HG02981 (cell line): ENCODE measurements at regions not wholly inside any gene's neighbourhood (a gene's known extent, or its start where the extent isn't known, plus 50 kb on each side); places are given as distances from the start of the nearest gene placed in this dataset.
"Not testable (repeated sequence)": the region's sequence is repeated elsewhere in the genome, so short reads cannot be mapped to it uniquely, and the experiment has no call there.

ENCODE experiments used
- ATAC-seq: cut with Tn5 transposase; IDR thresholded peaks from one replicate; pipeline ENCODE4 v1.9.1; 2021; ENCODE audit warnings: mild to moderate bottlenecking, moderate library complexity; ENCODE audit not compliant: unreplicated experiment

DNA sequence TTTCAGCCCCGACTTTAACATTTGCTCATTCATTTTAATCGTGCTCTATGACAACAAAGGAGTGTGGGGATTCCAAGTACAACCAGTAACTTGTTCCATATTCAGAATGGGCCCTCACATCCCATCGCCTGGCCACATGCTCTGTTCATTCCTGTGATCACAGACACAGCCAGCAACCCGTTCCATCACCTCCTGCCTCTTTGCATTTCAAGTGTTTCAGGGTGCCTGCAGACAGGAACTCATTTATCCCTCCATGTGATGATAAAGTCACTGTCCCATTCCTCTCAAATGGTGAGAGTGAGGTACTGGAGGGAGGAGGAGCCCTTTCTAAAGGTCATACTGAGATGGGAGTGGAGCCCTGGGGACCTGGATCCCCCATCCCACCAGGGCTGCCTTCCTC is 571.1 kb downstream of the MAT2B start:
- ATAC-seq = no peak

DNA sequence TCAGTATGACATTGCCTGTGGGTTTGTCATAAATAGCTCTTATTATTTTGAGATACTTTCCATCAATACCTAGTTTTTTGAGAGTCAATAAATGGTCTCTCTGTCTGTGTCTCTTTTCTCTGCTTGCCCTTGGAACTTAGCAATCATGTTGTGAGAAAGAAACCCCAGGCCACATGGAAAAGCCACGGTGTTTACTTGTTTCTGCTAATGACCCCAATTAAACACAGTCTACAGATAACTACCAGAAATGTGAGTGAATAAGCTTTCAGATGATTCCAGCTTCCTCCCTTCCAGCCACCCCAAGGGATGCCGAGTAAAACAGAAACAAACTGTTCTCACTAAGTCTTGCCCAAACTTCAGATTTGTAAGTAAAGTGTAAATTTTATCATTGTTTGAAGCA is 584.9 kb downstream of the MAT2B start:
- ATAC-seq = no peak

DNA sequence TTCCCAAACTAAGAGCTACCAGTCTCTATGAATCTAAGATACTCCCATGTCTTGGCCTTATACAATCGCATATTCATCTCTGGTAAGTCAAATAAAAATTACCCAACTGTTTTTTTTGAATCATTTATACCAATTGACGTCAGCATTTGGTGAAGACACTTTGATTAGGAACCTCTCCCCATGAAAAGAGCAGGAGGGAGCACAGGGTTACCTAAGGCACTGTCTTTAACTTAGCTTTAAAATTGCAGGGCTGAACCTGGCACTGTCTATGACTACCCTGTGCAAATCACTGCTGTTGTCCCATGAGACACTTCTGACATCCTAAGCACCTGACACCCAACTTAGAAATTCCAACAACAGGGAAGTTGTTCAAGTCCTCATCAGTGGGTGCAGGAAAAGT is 586.4 kb downstream of the MAT2B start:
- no peak for ATAC-seq

DNA sequence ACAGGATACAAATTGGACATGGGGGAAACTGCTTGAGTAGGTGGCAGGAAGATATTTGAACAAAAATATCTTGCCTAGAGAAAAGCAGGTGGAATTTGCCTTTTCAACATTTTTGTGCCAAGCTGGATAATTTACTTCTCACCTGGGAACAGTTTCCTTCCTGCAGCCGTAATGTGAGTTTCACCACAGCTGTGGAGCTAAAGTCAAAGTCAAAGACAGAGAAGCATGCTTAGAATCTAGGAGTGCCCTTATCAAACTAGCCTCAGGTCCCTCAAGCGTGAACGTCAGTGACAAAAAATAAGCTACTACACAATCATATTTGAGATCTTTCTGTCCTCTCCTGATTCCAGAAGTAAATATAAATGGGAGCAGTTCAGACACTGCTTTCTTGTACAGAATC is 588.9 kb downstream of the MAT2B start:
- ATAC-seq = no peak

DNA sequence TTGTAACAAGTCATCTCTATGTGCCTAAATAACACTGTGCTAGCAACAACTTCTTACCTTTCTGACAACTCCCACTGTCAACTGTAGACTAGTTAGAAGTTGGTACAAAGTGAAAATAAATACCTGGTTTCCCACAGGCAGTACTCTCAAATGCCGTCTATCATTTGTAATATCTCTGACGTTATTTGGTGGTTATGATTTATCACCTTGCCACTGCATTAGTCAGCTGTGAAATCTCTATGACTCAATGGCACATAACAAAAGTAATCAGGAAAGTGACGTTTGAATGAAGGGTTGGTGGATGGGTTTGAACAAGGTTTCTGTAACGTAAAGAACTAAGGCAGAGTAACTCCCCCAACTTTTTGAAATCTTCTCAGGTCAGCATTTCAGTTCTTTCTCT is 592.3 kb downstream of the MAT2B start:
- no peak for ATAC-seq

DNA sequence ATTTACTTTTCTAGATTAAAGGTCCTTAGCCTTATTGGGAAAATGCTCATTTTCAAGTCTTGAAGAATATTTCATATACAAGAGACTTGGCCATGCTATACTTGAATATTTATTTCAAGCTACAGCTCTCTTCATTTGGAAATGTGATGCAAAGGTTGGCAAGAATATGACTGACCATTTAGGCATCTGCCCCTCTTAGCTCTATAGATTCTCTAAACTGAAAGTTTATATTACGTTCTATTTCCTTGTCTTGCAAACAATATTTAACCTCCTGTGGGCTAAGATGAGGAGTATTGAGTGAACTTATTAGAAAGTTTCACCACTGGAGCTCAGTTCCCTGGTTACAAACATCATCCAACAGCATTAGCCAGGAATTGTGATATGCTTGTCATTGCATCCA is 593.1 kb downstream of the MAT2B start:
- no peak for ATAC-seq

DNA sequence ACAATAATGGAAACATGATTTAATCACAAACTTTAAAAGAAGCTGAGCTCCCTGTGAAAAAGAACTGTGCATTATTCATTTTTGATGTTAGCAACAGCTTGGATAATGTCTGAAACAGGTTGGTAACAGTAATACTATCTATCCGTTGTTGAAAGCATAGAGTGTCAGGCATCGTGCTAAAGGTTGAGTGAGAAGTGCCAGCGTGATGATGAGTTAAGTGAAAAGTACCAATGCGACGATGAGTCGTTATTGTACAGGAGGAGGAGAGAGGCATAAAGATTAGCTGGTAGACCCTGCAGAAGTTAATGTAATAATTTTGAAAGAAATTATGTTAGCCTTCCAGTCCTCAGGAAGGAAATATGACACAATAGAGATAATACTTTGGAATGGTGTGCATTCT is 593.6 kb downstream of the MAT2B start:
- ATAC-seq = no peak

DNA sequence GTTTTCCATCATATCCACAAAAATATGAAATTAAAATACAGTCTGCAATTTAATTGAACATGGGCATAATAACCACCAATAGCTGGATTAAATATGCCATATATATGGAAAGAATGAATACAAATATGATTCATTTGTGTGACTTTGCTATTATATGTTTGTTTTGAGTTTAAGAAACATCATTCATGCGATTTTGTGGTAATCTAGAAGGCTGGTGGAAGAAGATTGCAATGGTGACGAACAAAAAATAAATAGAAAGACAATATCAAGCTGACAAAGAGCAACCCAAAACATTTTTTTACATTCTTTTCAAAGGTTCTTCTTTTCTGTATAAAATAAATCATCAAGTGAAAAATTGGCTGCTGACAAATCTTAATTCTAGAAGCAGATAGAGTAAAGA is 610.0 kb downstream of the MAT2B start:
- ATAC-seq = no peak

DNA sequence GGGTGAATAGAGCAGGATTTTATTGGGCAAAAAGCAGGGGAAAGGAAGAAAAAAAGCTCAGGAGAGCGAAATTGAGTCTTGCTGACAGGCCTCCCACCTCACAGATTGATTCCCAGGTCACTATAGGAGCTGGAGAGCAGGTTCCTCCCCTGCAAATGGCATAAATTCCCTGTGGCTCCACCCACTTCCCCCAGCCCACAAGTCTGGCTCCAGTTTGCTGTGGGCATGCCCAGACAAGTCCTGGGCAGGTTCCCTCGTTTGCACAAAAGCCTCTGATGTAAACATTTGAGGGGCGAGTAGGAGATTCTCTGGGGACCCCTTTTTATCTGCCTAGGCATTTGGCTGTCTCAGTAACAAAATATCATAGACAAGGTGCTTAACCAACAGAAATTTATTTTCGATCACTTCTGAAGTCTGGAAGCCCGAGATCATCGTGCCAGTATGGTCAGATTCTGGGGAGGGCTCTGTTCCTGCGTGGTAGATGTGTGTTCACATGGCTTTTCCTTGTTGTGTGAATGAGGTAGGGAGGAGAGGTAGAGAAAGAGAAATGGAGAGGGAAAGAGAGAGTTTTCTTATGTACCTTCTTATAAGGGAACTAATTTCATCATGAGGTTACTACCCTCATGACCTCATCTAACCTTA is 614.5 kb downstream of the MAT2B start:
- ATAC-seq = peak; percentile 65

DNA sequence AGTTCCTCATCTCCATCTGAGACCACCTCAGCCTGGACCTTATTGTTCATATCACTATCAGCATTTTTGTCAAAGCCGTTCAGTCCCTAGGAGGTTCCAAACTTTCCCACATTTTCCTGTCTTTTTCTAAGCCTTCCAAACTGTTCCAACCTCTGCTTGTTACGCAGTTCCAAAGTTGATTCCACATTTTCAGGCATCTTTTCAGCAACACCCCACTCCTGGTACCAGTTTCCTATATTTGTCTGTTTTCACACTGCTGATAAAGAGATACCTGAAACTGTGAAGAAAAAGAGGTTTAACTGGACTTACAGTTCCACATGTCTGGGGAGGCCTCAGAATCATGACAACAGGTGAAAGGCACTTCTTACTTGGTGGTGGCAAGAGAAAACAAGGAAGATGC is 622.1 kb downstream of the MAT2B start:
- ATAC-seq = no peak

DNA sequence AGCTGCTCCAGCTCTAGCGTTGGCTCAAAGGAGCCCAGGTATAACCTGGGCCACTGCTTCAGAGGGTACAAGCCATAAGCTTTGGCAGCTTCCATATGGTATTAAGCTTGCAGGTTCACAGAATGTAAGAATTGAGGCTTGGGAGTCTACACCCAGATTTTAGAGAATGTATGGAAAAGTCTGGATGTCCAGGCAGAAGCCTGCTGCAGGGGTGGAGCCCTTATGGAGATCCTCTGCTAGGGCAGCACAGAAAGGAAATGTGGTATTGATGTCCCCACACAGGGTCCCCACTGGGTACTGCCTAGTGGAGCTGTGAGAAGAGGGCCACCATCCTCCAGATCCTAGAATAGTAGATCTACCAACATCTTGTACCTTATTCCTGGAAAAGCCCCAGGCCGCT is 626.9 kb downstream of the MAT2B start:
- ATAC-seq = no peak

DNA sequence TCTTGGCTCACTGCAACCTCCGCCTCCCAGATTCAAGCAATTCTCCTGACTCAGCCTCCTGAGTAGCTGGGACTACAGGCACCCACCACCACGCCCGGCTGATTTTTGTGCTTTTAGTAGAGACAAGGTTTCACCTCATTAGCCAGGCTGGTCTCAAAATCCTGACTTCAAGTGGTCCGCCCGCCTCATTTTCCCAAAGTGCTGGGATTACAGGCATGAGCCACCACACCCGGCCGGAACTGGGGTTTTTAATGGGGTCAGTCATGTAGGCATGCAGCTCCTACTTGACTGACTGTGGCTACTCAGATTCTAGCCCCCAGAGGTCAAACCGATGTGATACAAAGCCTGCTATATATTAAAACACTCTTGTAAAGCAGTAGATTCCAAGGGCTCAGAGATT is 631.7 kb downstream of the MAT2B start:
- no peak for ATAC-seq

DNA sequence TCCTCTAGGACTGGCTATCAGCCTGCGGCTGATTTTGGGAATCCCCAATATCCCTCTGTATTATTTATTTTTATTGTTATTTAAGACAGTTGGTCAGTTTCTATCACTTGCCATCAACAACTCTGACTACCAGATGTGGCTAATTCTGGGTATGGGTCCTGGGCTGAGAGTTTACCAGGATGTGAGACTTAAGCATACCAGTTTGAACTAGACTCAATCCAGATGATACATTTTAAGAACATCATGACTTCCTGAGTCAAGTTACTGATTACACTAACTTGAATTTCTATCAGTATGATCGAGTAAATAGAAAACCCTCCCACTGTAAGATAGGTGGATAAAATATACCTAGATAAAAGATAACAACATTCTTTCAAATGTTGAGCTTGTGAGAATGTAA is 634.0 kb downstream of the MAT2B start:
- peak; percentile 67 for ATAC-seq

DNA sequence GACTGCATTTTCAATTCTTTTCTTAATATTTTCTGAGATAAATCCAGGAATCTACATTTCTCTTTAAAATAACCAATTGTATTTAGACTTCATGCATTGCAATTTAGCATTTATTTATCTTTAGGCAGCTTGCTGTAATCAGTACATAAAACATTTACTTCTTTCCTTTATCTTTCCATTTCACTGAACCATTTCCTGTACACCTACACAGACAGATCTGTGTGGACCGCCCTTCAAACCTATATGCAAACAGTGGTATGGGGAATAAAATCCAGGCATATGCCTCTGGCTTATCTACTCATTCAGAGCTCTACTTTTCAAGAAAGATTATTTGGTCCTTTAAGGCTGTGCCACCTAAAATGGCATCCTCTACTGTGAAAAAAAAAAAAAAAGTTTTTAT is 640.0 kb downstream of the MAT2B start:
- ATAC-seq = no peak

DNA sequence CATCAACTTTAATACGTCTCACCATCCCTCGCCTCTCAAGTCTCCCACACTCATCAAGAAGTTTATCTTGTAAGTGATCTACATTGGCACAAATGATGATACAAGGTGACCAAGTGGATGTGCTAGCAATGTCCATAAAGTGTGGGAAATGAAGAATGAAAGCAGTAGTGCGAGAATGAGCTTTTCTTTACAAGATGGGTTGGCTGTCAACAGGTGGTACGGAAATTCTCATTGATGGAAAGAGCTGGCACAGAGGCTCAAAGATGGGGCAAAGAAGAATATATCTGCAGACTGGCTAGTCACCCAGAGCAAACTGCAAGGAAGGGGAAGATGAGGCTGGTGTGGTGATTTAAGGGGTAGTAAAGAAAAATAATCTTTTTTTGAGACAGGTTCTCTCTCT is 640.8 kb downstream of the MAT2B start:
- no peak for ATAC-seq

DNA sequence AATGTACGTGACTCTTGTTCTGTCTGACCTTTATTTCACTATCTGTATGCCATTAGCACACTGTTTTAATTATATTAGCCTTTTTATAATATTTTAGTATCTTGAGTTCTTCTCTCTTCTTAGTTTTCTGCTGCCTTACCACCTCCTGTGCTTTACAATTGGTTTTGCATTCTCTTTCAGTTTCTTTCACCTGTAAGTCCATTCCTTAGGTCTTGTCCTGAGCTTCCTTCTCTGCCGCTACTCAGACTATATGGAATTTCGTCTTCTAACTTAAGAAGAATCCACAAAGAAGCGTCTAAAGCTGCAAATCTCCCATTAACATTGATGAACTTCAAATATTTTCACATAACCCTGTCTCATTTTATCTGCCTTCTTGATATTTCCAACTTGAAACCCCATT is 642.9 kb downstream of the MAT2B start:
- no peak for ATAC-seq

DNA sequence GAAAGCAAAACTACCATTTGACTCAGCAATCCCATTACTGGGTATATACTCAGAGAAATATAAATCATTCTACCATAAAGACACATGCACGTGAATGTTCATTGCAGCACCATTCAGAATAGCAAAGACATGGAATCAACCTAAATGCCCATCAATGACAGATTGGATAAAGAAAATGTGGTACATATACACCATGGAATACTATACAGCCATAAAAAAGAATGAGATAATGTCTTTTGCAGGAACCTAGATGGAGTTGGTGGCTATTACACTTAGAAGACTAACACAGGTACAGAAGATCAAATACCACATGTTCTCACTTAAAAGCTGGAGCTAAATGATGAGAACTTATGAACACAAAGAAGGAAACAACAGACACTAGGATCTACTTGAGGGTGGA is 647.1 kb downstream of the MAT2B start:
- ATAC-seq = not testable (repeated sequence)

DNA sequence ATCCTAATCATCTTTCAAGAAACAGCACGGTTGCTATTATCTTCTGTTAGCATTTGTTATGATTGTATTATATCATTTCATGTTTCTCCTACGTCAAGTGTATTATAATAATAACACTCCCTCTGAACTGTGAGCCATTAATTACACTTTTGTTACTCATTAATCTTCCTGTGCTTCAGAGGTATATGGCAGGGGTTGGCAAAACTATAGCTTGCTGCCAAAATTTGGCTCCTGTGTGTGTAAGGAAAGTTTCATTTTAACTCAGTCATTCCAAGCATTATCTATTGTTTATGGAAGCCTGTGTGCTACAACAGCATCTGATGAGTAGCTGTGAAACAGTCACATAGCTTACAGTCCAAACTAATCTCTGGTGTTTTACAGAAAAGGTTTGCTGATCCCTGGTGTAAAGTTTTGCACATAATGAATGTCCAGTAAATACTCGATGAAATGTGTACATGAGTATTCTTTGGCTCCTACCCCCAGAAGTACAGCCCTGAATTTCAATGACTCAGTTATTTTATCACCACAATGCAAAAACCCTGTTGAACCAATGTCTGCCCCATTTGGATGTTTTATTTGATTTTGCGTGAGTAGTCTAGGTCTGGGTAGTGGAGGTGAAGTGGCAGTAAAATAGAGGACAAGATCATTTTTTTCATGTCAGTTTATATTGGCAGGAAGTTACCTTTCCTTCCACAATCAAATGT is 648.2 kb downstream of the MAT2B start:
- ATAC-seq = no peak

DNA sequence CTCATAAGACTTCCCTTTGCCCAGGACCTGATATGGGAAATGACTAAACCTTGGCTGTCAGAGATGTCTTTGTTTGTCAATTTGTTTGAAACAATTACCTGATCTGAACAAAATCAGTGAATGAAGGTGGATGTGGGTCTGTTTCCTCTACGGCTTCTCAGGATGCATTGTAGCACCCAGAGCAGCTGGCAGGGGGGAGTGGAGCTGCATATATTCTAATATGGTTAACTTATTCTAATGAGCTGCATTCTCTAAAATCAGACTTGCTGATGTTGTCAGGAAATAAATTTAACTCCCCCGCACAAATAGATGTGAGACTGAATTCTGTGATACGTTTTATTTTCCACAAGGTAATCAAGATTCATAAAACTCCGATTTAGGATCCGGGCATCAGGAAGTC is 665.4 kb downstream of the MAT2B start:
- no peak for ATAC-seq

DNA sequence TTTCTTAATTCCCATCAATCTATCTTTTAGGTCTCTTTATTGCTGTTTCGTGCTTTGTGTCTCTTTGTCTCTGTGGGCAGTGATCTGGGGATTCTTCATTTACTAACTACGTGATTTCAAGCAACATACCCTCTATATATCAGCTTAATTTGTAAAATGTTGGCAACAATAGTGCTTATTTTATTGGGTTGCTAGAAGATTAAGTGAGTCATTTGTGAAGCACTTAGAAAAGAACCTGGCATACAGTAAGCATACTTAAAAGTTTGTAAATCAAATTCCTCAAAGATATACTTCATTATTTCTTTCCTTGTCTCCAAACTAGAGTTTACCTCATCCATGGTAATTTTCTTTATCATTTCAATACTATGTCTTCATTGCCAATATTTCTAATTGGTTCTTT is 669.7 kb downstream of the MAT2B start:
- ATAC-seq = no peak

DNA sequence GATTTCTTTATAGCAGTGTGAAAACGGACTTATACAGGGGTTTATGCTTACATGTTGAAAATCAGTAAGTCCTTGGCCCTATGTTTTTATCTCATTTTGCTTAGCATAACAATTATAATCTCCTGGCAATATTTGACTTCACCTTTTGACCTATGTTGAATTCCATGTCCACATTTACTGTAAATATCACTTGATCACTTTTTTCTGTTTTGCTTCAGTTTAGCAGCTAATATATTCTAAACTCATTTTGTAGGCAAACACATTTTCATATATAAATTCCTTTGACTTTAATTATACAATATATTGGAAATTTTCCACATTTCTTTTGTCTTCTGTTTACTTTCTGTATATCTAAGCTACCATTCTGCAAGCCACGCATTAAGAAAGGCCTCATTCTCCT is 674.0 kb downstream of the MAT2B start:
- no peak for ATAC-seq

DNA sequence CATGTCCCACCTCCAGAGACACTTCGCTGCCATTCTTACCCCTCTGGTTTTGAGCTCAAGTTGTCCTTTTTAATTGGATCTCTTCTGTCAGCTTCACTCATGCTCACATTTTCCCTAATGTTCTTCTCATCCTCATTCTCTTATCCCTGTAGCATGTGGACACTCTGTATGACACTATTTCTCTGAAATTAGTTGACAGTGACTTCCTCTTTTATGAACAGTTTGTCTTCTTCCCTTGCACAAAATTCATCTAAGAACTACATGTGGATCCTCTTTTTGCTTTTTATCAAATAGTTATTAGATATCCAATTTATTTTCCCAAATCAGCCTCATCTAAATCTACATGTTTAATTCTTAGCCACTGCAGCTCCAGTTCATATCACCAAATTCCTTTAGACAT is 676.2 kb downstream of the MAT2B start:
- no peak for ATAC-seq

DNA sequence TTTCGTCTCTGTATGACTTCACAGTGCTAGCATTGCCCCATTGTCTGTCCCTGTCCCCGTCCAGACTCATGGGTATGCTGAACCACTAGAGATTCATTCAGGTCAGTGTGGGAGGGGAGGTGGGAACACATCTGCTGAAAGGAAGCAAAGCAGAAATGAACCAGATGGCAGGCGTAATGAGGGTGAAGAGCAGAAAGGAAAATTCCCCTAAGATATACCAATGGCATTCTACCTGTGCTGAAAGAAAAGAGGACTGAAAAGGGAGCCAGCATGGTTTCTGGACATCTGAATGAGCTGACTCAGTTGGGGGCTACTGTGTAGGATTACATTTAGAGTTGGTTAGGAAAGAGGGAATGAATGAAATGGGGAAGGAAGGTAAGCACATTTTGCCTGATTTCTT is 678.7 kb downstream of the MAT2B start:
- ATAC-seq = no peak
